ENCODE measurements at regions not wholly inside any gene's neighbourhood (a gene's known extent, or its start where the extent isn't known, plus 50 kb on each side); places are given as distances from the start of the nearest gene placed in this dataset.

DNA sequence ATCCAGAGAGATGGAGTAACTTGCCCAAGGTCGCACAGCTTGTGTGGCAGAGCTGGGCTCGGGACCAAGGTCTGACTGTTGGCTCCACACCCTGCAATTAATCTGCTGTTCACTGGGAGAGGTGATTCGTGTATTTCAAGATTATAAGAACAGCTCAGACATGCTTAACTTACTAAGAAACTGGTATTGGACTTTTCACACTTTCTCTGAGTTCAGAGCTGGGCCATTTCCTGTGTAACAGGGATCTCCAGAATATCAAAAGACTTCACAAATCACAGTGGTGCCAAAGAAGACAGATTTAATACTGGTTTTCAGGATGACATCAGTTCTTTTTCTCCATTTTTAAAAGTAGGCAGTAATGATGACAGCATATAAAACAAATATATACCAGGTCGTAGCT, 156.8 kb upstream of the UBE2E1 start:
- TF ChIP-seq, protein P1, sequence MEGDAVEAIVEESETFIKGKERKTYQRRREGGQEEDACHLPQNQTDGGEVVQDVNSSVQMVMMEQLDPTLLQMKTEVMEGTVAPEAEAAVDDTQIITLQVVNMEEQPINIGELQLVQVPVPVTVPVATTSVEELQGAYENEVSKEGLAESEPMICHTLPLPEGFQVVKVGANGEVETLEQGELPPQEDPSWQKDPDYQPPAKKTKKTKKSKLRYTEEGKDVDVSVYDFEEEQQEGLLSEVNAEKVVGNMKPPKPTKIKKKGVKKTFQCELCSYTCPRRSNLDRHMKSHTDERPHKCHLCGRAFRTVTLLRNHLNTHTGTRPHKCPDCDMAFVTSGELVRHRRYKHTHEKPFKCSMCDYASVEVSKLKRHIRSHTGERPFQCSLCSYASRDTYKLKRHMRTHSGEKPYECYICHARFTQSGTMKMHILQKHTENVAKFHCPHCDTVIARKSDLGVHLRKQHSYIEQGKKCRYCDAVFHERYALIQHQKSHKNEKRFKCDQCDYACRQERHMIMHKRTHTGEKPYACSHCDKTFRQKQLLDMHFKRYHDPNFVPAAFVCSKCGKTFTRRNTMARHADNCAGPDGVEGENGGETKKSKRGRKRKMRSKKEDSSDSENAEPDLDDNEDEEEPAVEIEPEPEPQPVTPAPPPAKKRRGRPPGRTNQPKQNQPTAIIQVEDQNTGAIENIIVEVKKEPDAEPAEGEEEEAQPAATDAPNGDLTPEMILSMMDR (IDR thresholded peaks at IDR 0.05 in 8 of 11, conservative IDR thresholded peaks at IDR 0.05 in 3 of 11), result no peak
- no peak for TF ChIP-seq POLR2A (IDR thresholded peaks at IDR 0.05)
- TF ChIP-seq POLR2AphosphoS5 (IDR thresholded peaks at IDR 0.05), result no peak
